ENCODE measurements at regions not wholly inside any gene's neighbourhood (a gene's known extent, or its start where the extent isn't known, plus 50 kb on each side); places are given as distances from the start of the nearest gene placed in this dataset.
"Not testable (repeated sequence)": the region's sequence is repeated elsewhere in the genome, so short reads cannot be mapped to it uniquely, and the experiment has no call there.

DNA sequence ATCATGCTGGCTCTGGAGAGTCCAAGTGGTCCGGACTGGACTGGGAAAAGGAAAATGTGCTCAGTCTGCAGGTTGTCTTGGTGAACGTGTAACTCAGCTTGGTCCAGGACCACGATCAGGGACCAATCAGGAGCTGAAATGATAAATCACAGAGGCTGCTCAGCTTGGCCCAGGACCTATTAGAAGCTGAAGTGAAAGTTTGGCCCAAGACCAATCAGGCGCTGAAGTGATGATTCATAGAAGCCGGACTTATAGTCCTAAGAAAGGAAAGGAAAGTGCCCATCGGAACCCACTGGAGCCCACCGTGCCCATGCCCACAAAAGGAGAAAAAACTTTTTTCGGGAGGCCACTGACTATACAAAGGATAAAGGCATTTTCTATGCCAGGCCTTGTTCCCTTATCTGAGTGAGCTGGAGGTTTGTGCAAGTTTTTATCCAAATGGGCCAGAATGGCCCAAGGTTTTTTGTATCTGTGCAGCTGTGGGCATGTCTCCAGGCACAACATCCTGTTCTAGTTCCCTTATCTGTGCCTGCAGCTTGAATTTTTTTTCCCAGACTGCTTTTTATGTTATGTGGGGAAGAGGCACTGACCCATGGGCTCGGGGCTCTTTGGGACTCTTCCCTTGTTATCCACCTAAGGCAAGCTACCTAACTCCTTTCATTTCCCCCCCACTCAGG is 194.4 kb downstream of the FAM133A start:
- peaks cover 0 to 31% (median 0%) of the 10 kb centered on the region in 7 donors for H3K27me3 ChIP-seq
- ATAC-seq (no peak), DNase-seq (no peak)
- no peak overlapping the region for H3K27ac ChIP-seq
- no peaks in the 10 kb centered on the region for H3K9me3 ChIP-seq
- H3K36me3 ChIP-seq = no peaks in the 10 kb centered on the region
- no peak overlapping the region for H3K4me3 ChIP-seq
- H3K4me1 ChIP-seq = no peaks in the 10 kb centered on the region
- TF ChIP-seq, protein P1, sequence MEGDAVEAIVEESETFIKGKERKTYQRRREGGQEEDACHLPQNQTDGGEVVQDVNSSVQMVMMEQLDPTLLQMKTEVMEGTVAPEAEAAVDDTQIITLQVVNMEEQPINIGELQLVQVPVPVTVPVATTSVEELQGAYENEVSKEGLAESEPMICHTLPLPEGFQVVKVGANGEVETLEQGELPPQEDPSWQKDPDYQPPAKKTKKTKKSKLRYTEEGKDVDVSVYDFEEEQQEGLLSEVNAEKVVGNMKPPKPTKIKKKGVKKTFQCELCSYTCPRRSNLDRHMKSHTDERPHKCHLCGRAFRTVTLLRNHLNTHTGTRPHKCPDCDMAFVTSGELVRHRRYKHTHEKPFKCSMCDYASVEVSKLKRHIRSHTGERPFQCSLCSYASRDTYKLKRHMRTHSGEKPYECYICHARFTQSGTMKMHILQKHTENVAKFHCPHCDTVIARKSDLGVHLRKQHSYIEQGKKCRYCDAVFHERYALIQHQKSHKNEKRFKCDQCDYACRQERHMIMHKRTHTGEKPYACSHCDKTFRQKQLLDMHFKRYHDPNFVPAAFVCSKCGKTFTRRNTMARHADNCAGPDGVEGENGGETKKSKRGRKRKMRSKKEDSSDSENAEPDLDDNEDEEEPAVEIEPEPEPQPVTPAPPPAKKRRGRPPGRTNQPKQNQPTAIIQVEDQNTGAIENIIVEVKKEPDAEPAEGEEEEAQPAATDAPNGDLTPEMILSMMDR (IDR thresholded peaks at IDR 0.05) = no peak
- WGBS, 2 donors = 44 to 69% methylated on average over 9 of the region's 9 CpGs
- intact Hi-C loops (cut with DNase I) = loop anchor here in 1 of 10 donors (5.0 kb wide), 1 partner anchor 424 kb away; no protein-coding TSS in a partner anchor

DNA sequence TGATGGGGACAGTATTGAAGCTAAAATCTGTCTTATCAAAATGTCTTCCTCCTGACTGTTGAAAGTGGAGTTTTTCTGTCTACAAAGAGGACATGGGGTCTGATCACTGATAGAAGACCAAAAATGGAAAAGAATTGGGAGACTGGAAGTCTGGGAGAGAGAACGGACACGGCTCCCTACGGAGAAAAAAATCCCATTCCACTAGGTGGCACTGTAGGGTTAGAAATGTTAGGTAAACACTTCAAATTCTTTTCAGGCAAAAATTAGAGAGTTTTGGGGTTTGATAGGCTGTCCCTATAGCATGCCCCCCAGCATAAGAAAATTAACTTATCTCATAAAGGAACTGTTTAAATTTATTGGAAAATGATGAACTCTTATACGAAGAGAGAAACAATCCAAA is 200.5 kb downstream of the FAM133A start:
- intact Hi-C loops (cut with DNase I) = no loop called here
- TF ChIP-seq, protein P1 (IDR thresholded peaks at IDR 0.05) = peak in 7 of 9 donors; percentile 8 to 42 (median 22)
- DNase-seq (no peak), ATAC-seq (no peak)
- peaks cover 0 to 32% (median 0%) of the 10 kb centered on the region in 7 donors for H3K27me3 ChIP-seq
- no peaks in the 10 kb centered on the region for H3K4me1 ChIP-seq
- H3K36me3 ChIP-seq = no peaks in the 10 kb centered on the region
- WGBS, 2 donors = 14 to 19% methylated on average over 4 of the region's 4 CpGs
- H3K4me3 ChIP-seq = no peak overlapping the region
- H3K27ac ChIP-seq = no peak overlapping the region
- H3K9me3 ChIP-seq = peaks cover 0 to 19% (median 0%) of the 10 kb centered on the region in 11 donors

DNA sequence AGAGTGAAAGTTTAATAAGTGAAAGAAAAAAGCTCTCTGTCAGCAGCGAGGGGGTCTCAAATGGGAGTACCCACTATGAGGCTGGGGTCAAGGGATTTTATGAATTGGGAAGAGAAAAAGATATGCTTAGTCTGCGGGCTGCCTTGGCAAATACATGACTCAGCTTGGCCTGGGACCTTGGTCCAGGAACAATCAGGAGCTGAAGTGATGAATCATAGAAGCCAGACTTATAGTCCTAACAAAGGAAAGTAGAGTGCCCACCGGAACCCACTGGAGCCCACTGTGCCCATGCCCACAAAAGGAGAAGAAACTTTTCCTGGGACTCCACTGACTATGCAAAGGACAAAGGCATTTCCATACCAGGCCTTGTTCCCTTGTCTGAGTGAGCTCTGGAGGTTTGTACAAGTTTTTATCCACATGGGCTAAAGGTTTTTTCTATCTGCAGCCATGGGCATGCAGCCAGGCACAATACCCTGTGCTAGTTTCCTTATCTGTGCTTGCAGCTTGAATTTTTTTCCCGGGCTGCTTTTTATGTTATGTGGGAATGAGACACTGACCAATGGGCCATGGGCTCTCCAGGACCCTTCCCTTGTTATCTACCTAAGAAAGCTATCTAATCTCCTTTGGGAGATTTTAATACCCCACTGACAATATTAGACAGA is 201.7 kb downstream of the FAM133A start:
- TF ChIP-seq, protein P1 (IDR thresholded peaks at IDR 0.05) = no peak
- WGBS, 2 donors = 71 to 72% methylated on average over 4 of the region's 4 CpGs
- intact Hi-C loops (cut with DNase I) = no loop called here
- peaks cover 0 to 19% (median 0%) of the 10 kb centered on the region in 11 donors for H3K9me3 ChIP-seq
- H3K36me3 ChIP-seq = no peaks in the 10 kb centered on the region
- no peak overlapping the region for H3K27ac ChIP-seq
- no peak overlapping the region for H3K4me3 ChIP-seq
- peaks cover 0 to 23% (median 0%) of the 10 kb centered on the region in 7 donors for H3K27me3 ChIP-seq
- no peak for DNase-seq
- no peaks in the 10 kb centered on the region for H3K4me1 ChIP-seq
- ATAC-seq = no peak

DNA sequence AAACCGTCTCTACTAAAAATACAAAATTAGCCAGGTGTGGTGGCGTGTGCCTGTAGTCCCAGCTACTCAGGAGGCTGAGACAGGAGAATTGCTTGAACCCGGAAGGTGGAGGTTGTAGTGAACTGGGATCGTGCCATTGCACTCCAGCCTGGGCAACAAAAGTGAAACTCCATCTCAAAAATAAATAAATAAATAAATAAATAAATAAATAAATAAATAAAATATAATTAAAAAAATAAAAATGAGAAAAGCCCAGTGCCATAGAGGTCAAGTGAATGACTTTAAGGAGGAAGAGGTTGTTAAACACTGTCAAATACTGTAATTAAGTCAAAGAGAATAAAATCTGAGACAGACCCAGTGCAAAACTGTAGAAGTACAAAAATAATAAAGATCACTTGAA is 247.0 kb downstream of the FAM133A start:
- DNase-seq; H3K27me3 ChIP-seq; H3K4me3 ChIP-seq; H3K9me3 ChIP-seq; H3K36me3 ChIP-seq; intact Hi-C loops (cut with DNase I); ATAC-seq; H3K4me1 ChIP-seq; H3K27ac ChIP-seq: not testable (repeated sequence)
- 89 to 90% methylated on average over 4 of the region's 4 CpGs for WGBS, 2 donors

All from heart right ventricle (tissue), 16 donors.